ENCODE measurements at regions not wholly inside any gene's neighbourhood (a gene's known extent, or its start where the extent isn't known, plus 50 kb on each side); places are given as distances from the start of the nearest gene placed in this dataset.

DNA sequence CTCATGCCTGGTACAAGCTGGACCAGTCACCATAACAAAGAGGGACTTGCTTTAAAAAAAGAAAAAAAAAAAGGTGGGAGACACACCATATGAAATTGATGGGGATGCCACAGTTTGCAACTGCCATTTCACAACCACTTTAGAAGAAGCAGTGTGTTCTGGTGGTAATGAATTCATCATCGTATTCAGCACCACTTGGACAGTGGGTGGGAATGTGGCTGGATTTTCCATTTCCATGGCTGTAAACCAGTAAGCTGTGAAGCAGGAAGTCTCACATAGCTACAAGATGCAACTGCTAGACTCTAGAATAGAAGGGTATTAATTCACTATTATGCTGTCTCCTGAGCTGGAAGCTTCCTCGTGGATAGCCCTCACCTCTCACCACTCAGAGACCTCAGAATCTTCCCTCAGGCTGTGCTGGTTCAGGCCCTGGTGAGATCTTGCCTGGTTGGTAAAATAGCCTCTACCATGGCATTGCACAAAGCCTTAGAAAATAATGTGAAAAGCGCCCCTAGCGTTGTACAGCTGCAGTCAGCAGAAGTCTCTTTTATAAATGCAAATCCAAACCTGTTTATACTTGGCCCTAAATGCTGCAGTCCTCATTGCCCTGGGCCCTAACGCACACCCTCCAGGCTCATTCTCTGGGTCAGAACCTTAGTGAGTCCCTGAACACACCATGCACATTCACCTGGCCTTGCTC is 150.7 kb downstream of the KCTD15 start:
- TF ChIP-seq, protein P1, sequence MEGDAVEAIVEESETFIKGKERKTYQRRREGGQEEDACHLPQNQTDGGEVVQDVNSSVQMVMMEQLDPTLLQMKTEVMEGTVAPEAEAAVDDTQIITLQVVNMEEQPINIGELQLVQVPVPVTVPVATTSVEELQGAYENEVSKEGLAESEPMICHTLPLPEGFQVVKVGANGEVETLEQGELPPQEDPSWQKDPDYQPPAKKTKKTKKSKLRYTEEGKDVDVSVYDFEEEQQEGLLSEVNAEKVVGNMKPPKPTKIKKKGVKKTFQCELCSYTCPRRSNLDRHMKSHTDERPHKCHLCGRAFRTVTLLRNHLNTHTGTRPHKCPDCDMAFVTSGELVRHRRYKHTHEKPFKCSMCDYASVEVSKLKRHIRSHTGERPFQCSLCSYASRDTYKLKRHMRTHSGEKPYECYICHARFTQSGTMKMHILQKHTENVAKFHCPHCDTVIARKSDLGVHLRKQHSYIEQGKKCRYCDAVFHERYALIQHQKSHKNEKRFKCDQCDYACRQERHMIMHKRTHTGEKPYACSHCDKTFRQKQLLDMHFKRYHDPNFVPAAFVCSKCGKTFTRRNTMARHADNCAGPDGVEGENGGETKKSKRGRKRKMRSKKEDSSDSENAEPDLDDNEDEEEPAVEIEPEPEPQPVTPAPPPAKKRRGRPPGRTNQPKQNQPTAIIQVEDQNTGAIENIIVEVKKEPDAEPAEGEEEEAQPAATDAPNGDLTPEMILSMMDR (conservative IDR thresholded peaks at IDR 0.05 in 1 of 2, IDR thresholded peaks at IDR 0.05 in 1 of 2; ENCODE audit: extremely low read depth in 1 of 2, insufficient read depth in 1 of 2, low read depth in 1 of 2, low read length in 2 of 2) = no peak
- no peak for TF ChIP-seq EZH2 (IDR thresholded peaks at IDR 0.05; ENCODE audit: borderline replicate concordance, low read length)
